ENCODE measurements at regions not wholly inside any gene's neighbourhood (a gene's known extent, or its start where the extent isn't known, plus 50 kb on each side); places are given as distances from the start of the nearest gene placed in this dataset.
"Not testable (repeated sequence)": the region's sequence is repeated elsewhere in the genome, so short reads cannot be mapped to it uniquely, and the experiment has no call there.

DNA sequence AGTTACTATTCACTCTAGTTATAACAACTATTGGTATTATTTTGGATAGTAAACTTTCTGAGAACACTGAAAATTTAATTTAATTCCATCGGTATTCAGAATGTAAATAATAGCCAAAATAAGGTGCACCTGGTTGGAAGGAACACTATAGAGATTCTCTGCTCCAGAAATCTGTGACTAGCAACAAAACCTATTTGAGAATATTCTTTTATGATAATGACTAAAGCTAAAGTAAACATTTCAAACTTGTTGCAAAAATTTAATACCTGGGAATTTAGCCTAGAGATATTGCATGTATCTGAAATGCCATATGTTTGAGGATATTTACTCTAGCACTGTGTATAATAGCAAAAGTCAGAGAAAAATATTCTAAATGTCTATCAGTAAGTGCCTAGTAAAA, 144.1 kb downstream of the PLK2 start:
- H3K9me3 ChIP-seq (ENCODE audit: control insufficient read depth in 2 of 2, low read length in 2 of 2), result no peaks in the 10 kb centered on the region
- H3K4me1 ChIP-seq (ENCODE audit: control insufficient read depth, insufficient read depth, low read length, poor library complexity, severe bottlenecking), result no peaks in the 10 kb centered on the region
- Mint-ChIP-seq H3K27me3 (peaks cover 4% of the 10 kb centered on the region), H3K27ac (no peak overlapping the region), H3K4me1 (no peaks in the 10 kb centered on the region), H3K4me3 (no peak overlapping the region), H3K9me3 (peaks cover 0 to 2% (median 0%) of the 10 kb centered on the region in 7 donors), H3K36me3 (no peaks in the 10 kb centered on the region)
- H3K27me3 ChIP-seq (ENCODE audit: control insufficient read depth, insufficient read depth, low read length), result no peaks in the 10 kb centered on the region
- DNase-seq, result no peak
- H3K36me3 ChIP-seq (ENCODE audit: control insufficient read depth, insufficient read depth, low read length), result no peaks in the 10 kb centered on the region
- ATAC-seq (ENCODE audit: low read depth in 2 of 2), result no peak
- H3K27ac ChIP-seq (ENCODE audit: insufficient read depth, low read length, poor library complexity, severe bottlenecking), result no peak overlapping the region
- H3K4me3 ChIP-seq (ENCODE audit: low read depth, low read length), result no peak overlapping the region

DNA sequence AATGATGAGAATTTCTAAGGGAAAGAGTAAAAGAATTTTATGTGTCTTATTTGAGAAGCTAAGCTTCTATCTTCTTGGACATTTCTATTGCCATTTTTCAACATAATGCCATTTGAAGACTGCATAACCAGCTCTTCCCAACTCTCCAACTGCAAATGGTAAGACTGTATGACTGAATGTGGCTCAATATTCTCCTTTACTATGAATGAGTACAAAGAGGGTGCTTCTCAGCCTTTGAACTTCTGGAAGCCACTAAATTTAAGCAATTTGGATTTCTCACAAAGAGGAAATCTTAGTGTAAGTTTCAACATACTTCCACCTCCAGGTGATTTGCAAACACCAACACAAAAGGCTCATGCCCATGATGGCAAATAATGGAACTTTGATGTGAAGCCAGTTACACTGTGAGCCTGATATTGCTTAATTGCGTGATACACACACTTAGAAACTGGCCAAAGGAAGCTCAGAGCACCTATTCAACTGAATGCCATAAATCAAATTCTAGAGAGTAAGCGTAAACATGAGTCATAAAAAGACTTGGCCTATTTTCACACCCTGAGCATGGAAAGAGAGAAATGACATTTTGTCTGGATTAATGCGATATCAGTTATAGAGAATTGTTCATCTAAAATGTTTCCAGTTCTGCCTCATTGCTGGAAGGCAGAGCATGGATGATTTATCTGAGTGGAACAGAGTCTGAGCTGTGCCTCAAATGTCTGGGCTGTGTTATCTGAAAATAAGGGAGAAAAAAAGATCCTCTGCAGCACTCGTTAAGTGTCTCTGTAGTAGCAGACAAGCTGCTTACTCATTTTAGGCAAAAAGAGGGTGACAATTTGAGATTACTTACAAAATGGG, 145.3 kb downstream of the PLK2 start:
- Mint-ChIP-seq H3K27ac (no peak overlapping the region), H3K4me1 (no peaks in the 10 kb centered on the region), H3K4me3 (no peak overlapping the region), H3K27me3 (peaks cover 4% of the 10 kb centered on the region), H3K9me3 (peaks cover 0 to 5% (median 0%) of the 10 kb centered on the region in 7 donors), H3K36me3 (no peaks in the 10 kb centered on the region)
- Histone ChIP-seq H3K27me3 (ENCODE audit: control insufficient read depth, insufficient read depth, low read length) (no peaks in the 10 kb centered on the region), H3K4me3 (ENCODE audit: low read depth, low read length) (no peak overlapping the region), H3K27ac (ENCODE audit: insufficient read depth, low read length, poor library complexity, severe bottlenecking) (no peak overlapping the region), H3K4me1 (ENCODE audit: control insufficient read depth, insufficient read depth, low read length, poor library complexity, severe bottlenecking) (no peaks in the 10 kb centered on the region), H3K36me3 (ENCODE audit: control insufficient read depth, insufficient read depth, low read length) (no peaks in the 10 kb centered on the region), H3K9me3 (ENCODE audit: control insufficient read depth in 2 of 2, low read length in 2 of 2) (no peaks in the 10 kb centered on the region)
- ATAC-seq (ENCODE audit: low read depth in 2 of 2) (no peak), DNase-seq (no peak)

DNA sequence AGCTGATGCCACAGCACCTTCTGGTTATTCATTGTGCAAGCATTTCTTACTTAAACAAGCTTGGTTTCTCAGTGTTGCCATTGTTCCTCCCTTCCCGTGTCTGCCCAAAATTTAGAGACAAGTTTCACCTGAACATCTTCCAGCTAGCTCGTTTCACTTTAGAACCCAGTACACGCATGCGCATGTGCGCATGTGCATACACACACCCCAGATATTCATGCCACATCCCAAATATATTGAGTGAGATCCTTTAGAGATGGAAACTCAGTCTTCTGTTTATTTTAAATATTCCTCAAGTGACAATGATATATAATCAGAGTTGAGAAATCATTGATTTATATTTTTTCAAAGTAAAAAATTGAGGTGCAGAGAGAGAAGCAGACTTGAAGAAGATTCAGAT, 147.6 kb downstream of the PLK2 start:
- Mint-ChIP-seq H3K27ac (no peak overlapping the region), H3K4me3 (no peak overlapping the region)

DNA sequence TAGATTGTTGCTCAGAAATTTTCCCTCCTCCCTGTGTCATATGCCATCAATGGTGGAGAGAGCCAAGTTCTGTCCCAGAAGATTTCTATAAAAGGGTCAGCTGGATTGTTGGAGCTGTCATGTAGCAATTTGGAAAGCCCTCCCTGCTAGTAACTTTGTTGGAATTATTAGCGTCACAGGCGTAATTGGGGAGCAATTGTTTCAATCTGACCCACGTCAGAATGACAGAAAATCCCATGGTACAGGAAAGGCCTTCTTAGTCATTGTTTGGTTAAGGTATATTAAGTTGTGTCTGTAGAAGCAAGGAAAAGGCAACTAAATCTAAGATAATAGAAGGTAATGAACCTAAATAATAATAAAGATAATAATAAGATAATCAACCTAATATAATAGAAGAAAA, 148.4 kb downstream of the PLK2 start:
- peaks cover 4% of the 10 kb centered on the region for H3K27me3 Mint-ChIP-seq
- Histone ChIP-seq H3K27ac (ENCODE audit: insufficient read depth, low read length, poor library complexity, severe bottlenecking) (no peak overlapping the region), H3K4me3 (ENCODE audit: low read depth, low read length) (no peak overlapping the region), H3K9me3 (ENCODE audit: control insufficient read depth in 2 of 2, low read length in 2 of 2) (no peaks in the 10 kb centered on the region), H3K36me3 (ENCODE audit: control insufficient read depth, insufficient read depth, low read length) (no peaks in the 10 kb centered on the region), H3K27me3 (ENCODE audit: control insufficient read depth, insufficient read depth, low read length) (no peaks in the 10 kb centered on the region), H3K4me1 (ENCODE audit: control insufficient read depth, insufficient read depth, low read length, poor library complexity, severe bottlenecking) (no peaks in the 10 kb centered on the region)
- no peaks in the 10 kb centered on the region for H3K36me3 Mint-ChIP-seq
- H3K4me1 Mint-ChIP-seq, result no peaks in the 10 kb centered on the region
- H3K4me3 Mint-ChIP-seq, result no peak overlapping the region
- no peak for ATAC-seq (ENCODE audit: low read depth in 2 of 2)
- DNase-seq, result no peak
- H3K9me3 Mint-ChIP-seq, result peaks cover 0 to 5% (median 0%) of the 10 kb centered on the region in 7 donors
- H3K27ac Mint-ChIP-seq, result no peak overlapping the region

More for the DNA sequence above, 147.6 kb downstream of the PLK2 start:
- Histone ChIP-seq H3K4me3 (ENCODE audit: low read depth, low read length) (no peak overlapping the region), H3K27ac (ENCODE audit: insufficient read depth, low read length, poor library complexity, severe bottlenecking) (no peak overlapping the region), H3K4me1 (ENCODE audit: control insufficient read depth, insufficient read depth, low read length, poor library complexity, severe bottlenecking) (no peaks in the 10 kb centered on the region), H3K36me3 (ENCODE audit: control insufficient read depth, insufficient read depth, low read length) (no peaks in the 10 kb centered on the region), H3K27me3 (ENCODE audit: control insufficient read depth, insufficient read depth, low read length) (no peaks in the 10 kb centered on the region), H3K9me3 (ENCODE audit: control insufficient read depth in 2 of 2, low read length in 2 of 2) (no peaks in the 10 kb centered on the region)
- Mint-ChIP-seq H3K36me3 (no peaks in the 10 kb centered on the region), H3K4me1 (no peaks in the 10 kb centered on the region), H3K9me3 (peaks cover 0 to 5% (median 0%) of the 10 kb centered on the region in 7 donors), H3K27me3 (peaks cover 4% of the 10 kb centered on the region)
- ATAC-seq (ENCODE audit: low read depth in 2 of 2) (no peak), DNase-seq (no peak)

DNA sequence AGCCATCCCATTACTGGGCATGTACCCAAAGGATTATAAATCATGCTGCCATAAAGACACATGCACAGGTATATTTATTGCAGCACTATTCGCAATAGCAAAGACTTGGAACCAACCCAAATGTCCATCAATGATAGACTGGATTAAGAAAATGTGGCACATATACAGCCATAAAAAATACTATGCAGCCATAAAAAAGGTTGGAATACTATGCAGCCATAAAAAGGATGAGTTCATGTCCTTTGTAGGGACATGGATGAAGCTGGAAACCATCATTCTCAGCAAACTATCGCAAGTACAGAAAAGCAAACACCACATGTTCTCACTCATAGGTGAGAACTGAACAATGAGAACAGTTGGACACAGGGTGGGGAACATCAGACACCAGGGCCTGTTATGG, 151.5 kb downstream of the PLK2 start:
- not testable (repeated sequence) for H3K36me3 ChIP-seq (ENCODE audit: control insufficient read depth, insufficient read depth, low read length); H3K9me3 ChIP-seq (ENCODE audit: control insufficient read depth in 2 of 2, low read length in 2 of 2); H3K27ac Mint-ChIP-seq; H3K4me1 ChIP-seq (ENCODE audit: control insufficient read depth, insufficient read depth, low read length, poor library complexity, severe bottlenecking); H3K4me3 ChIP-seq (ENCODE audit: low read depth, low read length); H3K27ac ChIP-seq (ENCODE audit: insufficient read depth, low read length, poor library complexity, severe bottlenecking); ATAC-seq (ENCODE audit: low read depth in 2 of 2); H3K9me3 Mint-ChIP-seq; H3K4me3 Mint-ChIP-seq; H3K4me1 Mint-ChIP-seq; H3K36me3 Mint-ChIP-seq; H3K27me3 Mint-ChIP-seq; DNase-seq; H3K27me3 ChIP-seq (ENCODE audit: control insufficient read depth, insufficient read depth, low read length)

DNA sequence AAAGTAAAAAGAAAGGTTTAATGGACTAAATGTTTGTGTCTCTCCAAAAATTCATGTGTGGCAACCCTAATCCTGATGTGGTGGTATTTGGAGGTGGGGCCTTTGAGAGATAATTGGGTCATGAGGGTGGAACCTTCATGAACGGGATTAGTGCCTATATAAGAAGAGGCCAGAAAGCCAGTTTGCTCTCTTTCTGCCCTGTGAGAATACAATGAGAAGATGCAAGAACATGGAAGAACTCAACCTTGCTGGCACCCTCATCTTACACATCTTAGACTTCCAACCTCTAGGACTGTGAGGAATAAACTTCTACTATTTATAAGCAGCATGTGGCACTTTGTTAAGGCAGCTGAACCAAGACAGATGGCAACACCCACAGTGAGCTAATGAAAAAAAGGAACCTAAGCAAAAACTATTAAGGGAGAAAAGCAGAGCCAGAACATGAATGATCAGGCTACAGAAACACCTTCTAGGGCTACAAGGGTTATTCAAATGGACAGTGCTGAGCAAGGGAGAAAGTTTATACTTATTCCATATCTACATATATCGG, 159.5 kb downstream of the PLK2 start:
- DNase-seq, result no peak
- H3K27me3 Mint-ChIP-seq, result no peaks in the 10 kb centered on the region
- Histone ChIP-seq H3K9me3 (ENCODE audit: control insufficient read depth in 2 of 2, low read length in 2 of 2) (no peaks in the 10 kb centered on the region), H3K27ac (ENCODE audit: insufficient read depth, low read length, poor library complexity, severe bottlenecking) (no peak overlapping the region), H3K27me3 (ENCODE audit: control insufficient read depth, insufficient read depth, low read length) (no peaks in the 10 kb centered on the region), H3K4me1 (ENCODE audit: control insufficient read depth, insufficient read depth, low read length, poor library complexity, severe bottlenecking) (no peaks in the 10 kb centered on the region), H3K36me3 (ENCODE audit: control insufficient read depth, insufficient read depth, low read length) (no peaks in the 10 kb centered on the region), H3K4me3 (ENCODE audit: low read depth, low read length) (no peak overlapping the region)
- H3K36me3 Mint-ChIP-seq, result no peaks in the 10 kb centered on the region
- no peak overlapping the region for H3K27ac Mint-ChIP-seq
- no peaks in the 10 kb centered on the region for H3K4me1 Mint-ChIP-seq
- no peak for ATAC-seq (ENCODE audit: low read depth in 2 of 2)
- H3K4me3 Mint-ChIP-seq, result no peak overlapping the region
- H3K9me3 Mint-ChIP-seq, result no peaks in the 10 kb centered on the region

DNA sequence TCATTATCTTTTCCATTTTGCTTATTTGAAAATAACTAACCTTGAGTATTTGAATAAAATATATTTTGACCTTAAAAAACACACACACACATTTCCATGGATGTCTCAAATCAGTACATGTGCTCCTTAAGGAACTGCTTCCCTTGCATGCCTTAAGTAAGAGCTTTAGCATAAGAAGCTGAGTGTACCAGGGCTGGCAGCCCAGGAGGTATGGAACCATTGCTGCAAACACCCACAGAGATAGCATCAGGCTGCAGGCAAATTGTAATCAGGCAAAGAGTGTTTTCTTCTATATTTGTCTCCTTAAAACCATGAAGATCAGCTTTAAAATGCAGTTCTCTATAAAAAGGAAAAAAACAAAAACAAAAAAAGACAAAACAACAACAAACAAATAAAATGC, 160.6 kb downstream of the PLK2 start:
- H3K27ac Mint-ChIP-seq, result peak overlapping the region in 1 of 3 donors; percentile 58

More for the DNA sequence above, 160.6 kb downstream of the PLK2 start:
- H3K27me3 Mint-ChIP-seq, result no peaks in the 10 kb centered on the region
- Histone ChIP-seq H3K27me3 (ENCODE audit: control insufficient read depth, insufficient read depth, low read length) (no peaks in the 10 kb centered on the region), H3K9me3 (ENCODE audit: control insufficient read depth in 2 of 2, low read length in 2 of 2) (no peaks in the 10 kb centered on the region), H3K27ac (ENCODE audit: insufficient read depth, low read length, poor library complexity, severe bottlenecking) (no peak overlapping the region), H3K4me1 (ENCODE audit: control insufficient read depth, insufficient read depth, low read length, poor library complexity, severe bottlenecking) (no peaks in the 10 kb centered on the region), H3K4me3 (ENCODE audit: low read depth, low read length) (no peak overlapping the region), H3K36me3 (ENCODE audit: control insufficient read depth, insufficient read depth, low read length) (no peaks in the 10 kb centered on the region)
- H3K36me3 Mint-ChIP-seq, result no peaks in the 10 kb centered on the region
- no peak for DNase-seq
- no peak for ATAC-seq (ENCODE audit: low read depth in 2 of 2)
- H3K4me1 Mint-ChIP-seq, result no peaks in the 10 kb centered on the region
- H3K4me3 Mint-ChIP-seq, result no peak overlapping the region
- peaks cover 0 to 2% (median 0%) of the 10 kb centered on the region in 7 donors for H3K9me3 Mint-ChIP-seq

Data from CD4-positive, CD25-positive, alpha-beta regulatory T cell (primary cell).